NB4 (cell line): ENCODE measurements at regions not wholly inside any gene's neighbourhood (a gene's known extent, or its start where the extent isn't known, plus 50 kb on each side); places are given as distances from the start of the nearest gene placed in this dataset.
"Not testable (repeated sequence)": the region's sequence is repeated elsewhere in the genome, so short reads cannot be mapped to it uniquely, and the experiment has no call there.

ENCODE experiments used
- CTCF ChIP-seq: IDR thresholded peaks from one replicate; pipeline ENCODE4 v1.5.1; 2012; ENCODE audit warnings: low read depth, low read length
- MAX ChIP-seq: IDR thresholded peaks from 2 replicates; pipeline ENCODE4 v1.6.1; 2011; ENCODE audit warnings: low read depth, low read length
- POLR2A ChIP-seq: IDR thresholded peaks from 2 replicates; pipeline ENCODE4 v1.6.1; 2011; ENCODE audit warnings: mild to moderate bottlenecking; ENCODE audit not compliant: insufficient read length; ENCODE audit errors: extremely low read depth

GRCh38 chr3:145027186-145027585 is 1055.6 kb downstream of the DIPK2A start:
- not testable (repeated sequence) for TF ChIP-seq POLR2A, CTCF, MAX
